ENCODE measurements at regions not wholly inside any gene's neighbourhood (a gene's known extent, or its start where the extent isn't known, plus 50 kb on each side); places are given as distances from the start of the nearest gene placed in this dataset.

GRCh38 chr3:34365771-34366170, 567.3 kb downstream of the PDCD6IP start:
- DNase-seq (ENCODE audit: low read depth, low spot score), result no peak
- Mint-ChIP-seq H3K4me1 (no peaks in the 10 kb centered on the region), H3K9me3 (no peaks in the 10 kb centered on the region), H3K4me3 (no peak overlapping the region), H3K27me3 (ENCODE audit: low read depth) (no peaks in the 10 kb centered on the region), H3K27ac (ENCODE audit: unreplicated experiment) (no peak overlapping the region), H3K36me3 (ENCODE audit: low read depth) (no peaks in the 10 kb centered on the region)
- TF ChIP-seq, protein P1, sequence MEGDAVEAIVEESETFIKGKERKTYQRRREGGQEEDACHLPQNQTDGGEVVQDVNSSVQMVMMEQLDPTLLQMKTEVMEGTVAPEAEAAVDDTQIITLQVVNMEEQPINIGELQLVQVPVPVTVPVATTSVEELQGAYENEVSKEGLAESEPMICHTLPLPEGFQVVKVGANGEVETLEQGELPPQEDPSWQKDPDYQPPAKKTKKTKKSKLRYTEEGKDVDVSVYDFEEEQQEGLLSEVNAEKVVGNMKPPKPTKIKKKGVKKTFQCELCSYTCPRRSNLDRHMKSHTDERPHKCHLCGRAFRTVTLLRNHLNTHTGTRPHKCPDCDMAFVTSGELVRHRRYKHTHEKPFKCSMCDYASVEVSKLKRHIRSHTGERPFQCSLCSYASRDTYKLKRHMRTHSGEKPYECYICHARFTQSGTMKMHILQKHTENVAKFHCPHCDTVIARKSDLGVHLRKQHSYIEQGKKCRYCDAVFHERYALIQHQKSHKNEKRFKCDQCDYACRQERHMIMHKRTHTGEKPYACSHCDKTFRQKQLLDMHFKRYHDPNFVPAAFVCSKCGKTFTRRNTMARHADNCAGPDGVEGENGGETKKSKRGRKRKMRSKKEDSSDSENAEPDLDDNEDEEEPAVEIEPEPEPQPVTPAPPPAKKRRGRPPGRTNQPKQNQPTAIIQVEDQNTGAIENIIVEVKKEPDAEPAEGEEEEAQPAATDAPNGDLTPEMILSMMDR (conservative IDR thresholded peaks at IDR 0.05), result no peak

DNA sequence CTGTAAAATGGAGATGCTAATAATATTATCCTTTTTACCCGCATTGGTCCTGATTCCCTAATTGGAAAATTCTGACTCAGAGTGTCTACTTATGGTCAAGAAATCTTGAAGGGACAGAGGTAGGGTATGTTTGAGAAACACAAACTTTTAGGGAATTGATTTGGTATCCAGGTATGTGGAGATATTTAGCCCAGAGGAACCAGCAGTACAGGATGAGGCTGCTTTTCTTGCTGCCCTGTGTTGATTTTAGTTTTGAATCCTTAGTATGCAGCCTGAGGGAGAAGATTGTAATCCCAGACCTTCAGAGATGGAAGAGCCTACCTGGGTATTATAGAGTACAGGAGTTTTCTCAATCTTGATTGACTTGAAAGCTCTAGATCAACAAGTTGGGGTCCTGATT, 569.1 kb downstream of the PDCD6IP start:
- H3K9me3 Mint-ChIP-seq, result peaks cover 3% of the 10 kb centered on the region
- no peaks in the 10 kb centered on the region for H3K4me1 Mint-ChIP-seq
- no peaks in the 10 kb centered on the region for H3K36me3 Mint-ChIP-seq (ENCODE audit: low read depth)
- DNase-seq (ENCODE audit: low read depth, low spot score), result no peak
- H3K4me3 Mint-ChIP-seq, result no peak overlapping the region
- H3K27ac Mint-ChIP-seq (ENCODE audit: unreplicated experiment), result no peak overlapping the region
- TF ChIP-seq, protein P1 (conservative IDR thresholded peaks at IDR 0.05), result no peak
- H3K27me3 Mint-ChIP-seq (ENCODE audit: low read depth), result no peaks in the 10 kb centered on the region

- TF ChIP-seq, protein P1 (conservative IDR thresholded peaks at IDR 0.05), result no peak
- Mint-ChIP-seq H3K36me3 (ENCODE audit: low read depth) (no peaks in the 10 kb centered on the region), H3K4me3 (no peak overlapping the region), H3K4me1 (peaks cover 10% of the 10 kb centered on the region), H3K9me3 (peaks cover 7% of the 10 kb centered on the region), H3K27me3 (ENCODE audit: low read depth) (no peaks in the 10 kb centered on the region), H3K27ac (ENCODE audit: unreplicated experiment) (no peak overlapping the region)
- no peak for DNase-seq (ENCODE audit: low read depth, low spot score)
These were observed 576.1 kb downstream of the PDCD6IP start for GRCh38 chr3:34374521-34374920.

DNA sequence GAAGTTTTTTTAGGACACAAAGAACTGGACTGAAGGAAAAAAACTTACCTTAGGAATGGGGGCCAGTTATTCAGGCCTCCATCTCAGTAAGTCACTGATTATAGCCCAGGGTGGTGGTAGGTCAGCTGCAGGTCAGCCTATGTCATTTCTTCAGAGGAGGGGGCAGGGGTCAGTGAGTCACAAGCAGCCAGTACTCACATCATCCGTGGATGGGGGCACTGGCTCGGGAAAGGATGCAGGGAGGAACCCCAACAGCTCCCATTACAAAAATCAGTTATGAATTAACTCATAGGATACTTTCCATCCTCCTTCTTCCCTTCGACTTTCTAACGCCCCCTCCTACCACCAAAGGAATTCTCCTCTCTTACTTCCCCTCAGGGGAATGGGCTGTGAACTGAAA, 578.3 kb downstream of the PDCD6IP start:
- H3K4me3 Mint-ChIP-seq, result no peak overlapping the region
- no peaks in the 10 kb centered on the region for H3K36me3 Mint-ChIP-seq (ENCODE audit: low read depth)
- H3K4me1 Mint-ChIP-seq, result peaks cover 10% of the 10 kb centered on the region
- no peak overlapping the region for H3K27ac Mint-ChIP-seq (ENCODE audit: unreplicated experiment)
- H3K27me3 Mint-ChIP-seq (ENCODE audit: low read depth), result no peaks in the 10 kb centered on the region
- peaks cover 4% of the 10 kb centered on the region for H3K9me3 Mint-ChIP-seq
- no peak for DNase-seq (ENCODE audit: low read depth, low spot score)
- TF ChIP-seq, protein P1 (conservative IDR thresholded peaks at IDR 0.05), result no peak

DNA sequence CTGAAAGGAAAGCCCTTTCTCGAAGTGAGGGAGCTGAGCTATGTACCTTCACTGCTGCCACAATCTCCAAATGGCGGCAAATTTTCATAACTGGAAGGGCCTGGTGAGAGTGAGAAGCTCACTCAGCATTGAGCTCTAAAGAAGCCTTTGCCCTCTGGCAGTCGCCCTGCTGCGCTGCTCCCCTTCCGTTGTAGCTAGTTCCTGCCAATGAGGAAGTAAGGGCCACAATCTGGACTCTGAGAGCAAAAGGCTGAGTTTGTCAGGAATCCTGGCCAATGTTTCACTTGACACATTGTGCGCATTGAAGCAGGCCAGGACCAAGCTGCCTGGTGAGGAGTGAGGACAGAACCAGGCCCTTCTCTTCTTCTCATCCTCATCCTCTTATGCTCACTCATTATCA, 579.5 kb downstream of the PDCD6IP start:
- Mint-ChIP-seq H3K27me3 (ENCODE audit: low read depth) (no peaks in the 10 kb centered on the region), H3K27ac (ENCODE audit: unreplicated experiment) (no peak overlapping the region), H3K4me1 (peaks cover 10% of the 10 kb centered on the region), H3K9me3 (peaks cover 4% of the 10 kb centered on the region), H3K4me3 (no peak overlapping the region), H3K36me3 (ENCODE audit: low read depth) (no peaks in the 10 kb centered on the region)
- TF ChIP-seq, protein P1 (conservative IDR thresholded peaks at IDR 0.05), result no peak
- no peak for DNase-seq (ENCODE audit: low read depth, low spot score)

GRCh38 chr3:34381243-34381642, 582.8 kb downstream of the PDCD6IP start:
- TF ChIP-seq, protein P1 (conservative IDR thresholded peaks at IDR 0.05), result no peak

More at GRCh38 chr3:34381243-34381642, 582.8 kb downstream of the PDCD6IP start:
- Mint-ChIP-seq H3K4me3 (no peak overlapping the region), H3K27ac (ENCODE audit: unreplicated experiment) (no peak overlapping the region), H3K9me3 (peaks cover 4% of the 10 kb centered on the region), H3K36me3 (ENCODE audit: low read depth) (no peaks in the 10 kb centered on the region), H3K4me1 (peaks cover 10% of the 10 kb centered on the region), H3K27me3 (ENCODE audit: low read depth) (no peaks in the 10 kb centered on the region)
- no peak for DNase-seq (ENCODE audit: low read depth, low spot score)
